Transverse colon (tissue), 3 donors: ENCODE measurements at regions not wholly inside any gene's neighbourhood (a gene's known extent, or its start where the extent isn't known, plus 50 kb on each side); places are given as distances from the start of the nearest gene placed in this dataset.

Experiments
- POLR2A ChIP-seq: fragments of 450-650 bp; IDR thresholded peaks from one replicate; pipeline ENCODE4 v1.6.1; 2016; ENCODE audit warnings: antibody characterized with exemption, mild to moderate bottlenecking, moderate library complexity
- TF ChIP-seq, protein P1 (sequence below), 5 experiments: fragments of 200-600 bp in 3 of 5; fragments of 450-650 bp in 2 of 5; sonication (generic) in 3 of 5; IDR thresholded peaks; 1 replicate in 2 of 5; 2 replicates in 3 of 5; pipeline ENCODE4 v1.5.1; 2016 to 2017; ENCODE audit warnings: antibody characterized with exemption in 5 of 5, inconsistent platforms in 3 of 5, mild to moderate bottlenecking in 2 of 5, moderate library complexity in 1 of 5

DNA sequence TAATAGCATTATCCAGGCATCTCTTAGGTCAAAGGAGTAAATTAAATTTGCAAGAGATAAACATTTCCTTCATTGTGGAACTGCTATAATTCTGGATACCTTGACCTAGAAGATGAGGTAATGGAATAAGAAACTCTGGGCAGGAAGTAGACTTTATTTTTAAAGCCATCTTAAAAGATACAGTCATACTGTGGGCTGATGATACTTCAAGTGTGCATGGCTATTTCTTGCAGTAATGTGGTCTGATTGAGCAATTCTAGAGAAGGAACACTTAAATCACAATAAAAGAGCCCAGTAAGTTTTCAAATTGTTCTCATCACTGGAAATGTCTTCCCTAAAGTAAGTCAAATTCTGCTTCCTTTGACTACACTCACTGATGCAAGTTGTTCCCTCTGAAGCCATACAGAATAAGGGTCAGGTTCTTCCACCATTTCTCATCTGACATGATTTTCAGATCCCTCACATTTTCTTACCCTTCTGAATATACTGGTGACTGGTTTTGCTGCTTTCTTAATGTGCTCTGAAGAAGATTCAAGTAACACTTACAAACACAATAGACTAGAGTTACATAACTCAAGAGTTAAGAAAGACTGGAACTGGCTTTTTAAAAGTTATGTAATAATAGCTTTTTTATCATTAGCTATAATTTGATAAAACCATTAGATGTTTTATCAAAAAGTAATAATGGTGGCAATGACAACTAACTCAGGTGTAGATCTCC, 62.6 kb upstream of the TMEM244 start:
- TF ChIP-seq, protein P1, sequence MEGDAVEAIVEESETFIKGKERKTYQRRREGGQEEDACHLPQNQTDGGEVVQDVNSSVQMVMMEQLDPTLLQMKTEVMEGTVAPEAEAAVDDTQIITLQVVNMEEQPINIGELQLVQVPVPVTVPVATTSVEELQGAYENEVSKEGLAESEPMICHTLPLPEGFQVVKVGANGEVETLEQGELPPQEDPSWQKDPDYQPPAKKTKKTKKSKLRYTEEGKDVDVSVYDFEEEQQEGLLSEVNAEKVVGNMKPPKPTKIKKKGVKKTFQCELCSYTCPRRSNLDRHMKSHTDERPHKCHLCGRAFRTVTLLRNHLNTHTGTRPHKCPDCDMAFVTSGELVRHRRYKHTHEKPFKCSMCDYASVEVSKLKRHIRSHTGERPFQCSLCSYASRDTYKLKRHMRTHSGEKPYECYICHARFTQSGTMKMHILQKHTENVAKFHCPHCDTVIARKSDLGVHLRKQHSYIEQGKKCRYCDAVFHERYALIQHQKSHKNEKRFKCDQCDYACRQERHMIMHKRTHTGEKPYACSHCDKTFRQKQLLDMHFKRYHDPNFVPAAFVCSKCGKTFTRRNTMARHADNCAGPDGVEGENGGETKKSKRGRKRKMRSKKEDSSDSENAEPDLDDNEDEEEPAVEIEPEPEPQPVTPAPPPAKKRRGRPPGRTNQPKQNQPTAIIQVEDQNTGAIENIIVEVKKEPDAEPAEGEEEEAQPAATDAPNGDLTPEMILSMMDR (IDR thresholded peaks at IDR 0.05) = no peak
- no peak for TF ChIP-seq POLR2A
